ENCODE measurements at regions not wholly inside any gene's neighbourhood (a gene's known extent, or its start where the extent isn't known, plus 50 kb on each side); places are given as distances from the start of the nearest gene placed in this dataset.

DNA sequence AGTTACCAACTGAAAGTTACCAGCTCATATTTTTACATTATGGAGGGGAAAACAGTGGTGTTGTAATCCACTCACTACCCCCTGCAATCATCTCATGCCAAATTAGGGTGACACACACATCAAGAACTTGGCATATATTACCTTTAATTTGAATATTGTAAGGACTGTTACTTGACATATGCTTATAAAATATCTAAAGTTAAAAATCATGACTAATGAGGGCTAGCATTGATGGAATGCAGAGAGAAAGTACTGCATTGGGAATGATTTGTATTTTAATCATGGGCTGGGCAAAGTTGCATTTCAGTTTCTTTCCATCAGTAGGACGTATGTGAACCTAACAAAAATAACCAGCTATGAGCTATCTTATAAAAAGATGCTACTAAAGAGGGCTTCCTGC lies 517.5 kb upstream of the GRIA3 start:
- TF ChIP-seq, protein P1, sequence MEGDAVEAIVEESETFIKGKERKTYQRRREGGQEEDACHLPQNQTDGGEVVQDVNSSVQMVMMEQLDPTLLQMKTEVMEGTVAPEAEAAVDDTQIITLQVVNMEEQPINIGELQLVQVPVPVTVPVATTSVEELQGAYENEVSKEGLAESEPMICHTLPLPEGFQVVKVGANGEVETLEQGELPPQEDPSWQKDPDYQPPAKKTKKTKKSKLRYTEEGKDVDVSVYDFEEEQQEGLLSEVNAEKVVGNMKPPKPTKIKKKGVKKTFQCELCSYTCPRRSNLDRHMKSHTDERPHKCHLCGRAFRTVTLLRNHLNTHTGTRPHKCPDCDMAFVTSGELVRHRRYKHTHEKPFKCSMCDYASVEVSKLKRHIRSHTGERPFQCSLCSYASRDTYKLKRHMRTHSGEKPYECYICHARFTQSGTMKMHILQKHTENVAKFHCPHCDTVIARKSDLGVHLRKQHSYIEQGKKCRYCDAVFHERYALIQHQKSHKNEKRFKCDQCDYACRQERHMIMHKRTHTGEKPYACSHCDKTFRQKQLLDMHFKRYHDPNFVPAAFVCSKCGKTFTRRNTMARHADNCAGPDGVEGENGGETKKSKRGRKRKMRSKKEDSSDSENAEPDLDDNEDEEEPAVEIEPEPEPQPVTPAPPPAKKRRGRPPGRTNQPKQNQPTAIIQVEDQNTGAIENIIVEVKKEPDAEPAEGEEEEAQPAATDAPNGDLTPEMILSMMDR (IDR thresholded peaks at IDR 0.05; ENCODE audit: low read depth, low read length, missing input control), result no peak
- TF ChIP-seq JUND (IDR thresholded peaks at IDR 0.05) (no peak), GABPA (IDR thresholded peaks at IDR 0.05 in 1 of 2, conservative IDR thresholded peaks at IDR 0.05 in 1 of 2) (no peak), RXRA (IDR thresholded peaks at IDR 0.05) (no peak), RAD21 (IDR thresholded peaks at IDR 0.05) (no peak), SP1 (IDR thresholded peaks at IDR 0.05) (no peak), TAF1 (conservative IDR thresholded peaks at IDR 0.05) (no peak), FOXA1 (IDR thresholded peaks at IDR 0.05) (no peak), HNF4G (IDR thresholded peaks at IDR 0.05) (no peak)
- TF ChIP-seq, protein P2, sequence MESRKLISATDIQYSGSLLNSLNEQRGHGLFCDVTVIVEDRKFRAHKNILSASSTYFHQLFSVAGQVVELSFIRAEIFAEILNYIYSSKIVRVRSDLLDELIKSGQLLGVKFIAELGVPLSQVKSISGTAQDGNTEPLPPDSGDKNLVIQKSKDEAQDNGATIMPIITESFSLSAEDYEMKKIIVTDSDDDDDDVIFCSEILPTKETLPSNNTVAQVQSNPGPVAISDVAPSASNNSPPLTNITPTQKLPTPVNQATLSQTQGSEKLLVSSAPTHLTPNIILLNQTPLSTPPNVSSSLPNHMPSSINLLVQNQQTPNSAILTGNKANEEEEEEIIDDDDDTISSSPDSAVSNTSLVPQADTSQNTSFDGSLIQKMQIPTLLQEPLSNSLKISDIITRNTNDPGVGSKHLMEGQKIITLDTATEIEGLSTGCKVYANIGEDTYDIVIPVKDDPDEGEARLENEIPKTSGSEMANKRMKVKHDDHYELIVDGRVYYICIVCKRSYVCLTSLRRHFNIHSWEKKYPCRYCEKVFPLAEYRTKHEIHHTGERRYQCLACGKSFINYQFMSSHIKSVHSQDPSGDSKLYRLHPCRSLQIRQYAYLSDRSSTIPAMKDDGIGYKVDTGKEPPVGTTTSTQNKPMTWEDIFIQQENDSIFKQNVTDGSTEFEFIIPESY (IDR thresholded peaks at IDR 0.05), result no peak
- TF ChIP-seq, protein P3, sequence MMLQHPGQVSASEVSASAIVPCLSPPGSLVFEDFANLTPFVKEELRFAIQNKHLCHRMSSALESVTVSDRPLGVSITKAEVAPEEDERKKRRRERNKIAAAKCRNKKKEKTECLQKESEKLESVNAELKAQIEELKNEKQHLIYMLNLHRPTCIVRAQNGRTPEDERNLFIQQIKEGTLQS (IDR thresholded peaks at IDR 0.05), result no peak
- TF ChIP-seq, protein P4, sequence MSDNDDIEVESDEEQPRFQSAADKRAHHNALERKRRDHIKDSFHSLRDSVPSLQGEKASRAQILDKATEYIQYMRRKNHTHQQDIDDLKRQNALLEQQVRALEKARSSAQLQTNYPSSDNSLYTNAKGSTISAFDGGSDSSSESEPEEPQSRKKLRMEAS (IDR thresholded peaks at IDR 0.05), result no peak
- TF ChIP-seq, protein P5, sequence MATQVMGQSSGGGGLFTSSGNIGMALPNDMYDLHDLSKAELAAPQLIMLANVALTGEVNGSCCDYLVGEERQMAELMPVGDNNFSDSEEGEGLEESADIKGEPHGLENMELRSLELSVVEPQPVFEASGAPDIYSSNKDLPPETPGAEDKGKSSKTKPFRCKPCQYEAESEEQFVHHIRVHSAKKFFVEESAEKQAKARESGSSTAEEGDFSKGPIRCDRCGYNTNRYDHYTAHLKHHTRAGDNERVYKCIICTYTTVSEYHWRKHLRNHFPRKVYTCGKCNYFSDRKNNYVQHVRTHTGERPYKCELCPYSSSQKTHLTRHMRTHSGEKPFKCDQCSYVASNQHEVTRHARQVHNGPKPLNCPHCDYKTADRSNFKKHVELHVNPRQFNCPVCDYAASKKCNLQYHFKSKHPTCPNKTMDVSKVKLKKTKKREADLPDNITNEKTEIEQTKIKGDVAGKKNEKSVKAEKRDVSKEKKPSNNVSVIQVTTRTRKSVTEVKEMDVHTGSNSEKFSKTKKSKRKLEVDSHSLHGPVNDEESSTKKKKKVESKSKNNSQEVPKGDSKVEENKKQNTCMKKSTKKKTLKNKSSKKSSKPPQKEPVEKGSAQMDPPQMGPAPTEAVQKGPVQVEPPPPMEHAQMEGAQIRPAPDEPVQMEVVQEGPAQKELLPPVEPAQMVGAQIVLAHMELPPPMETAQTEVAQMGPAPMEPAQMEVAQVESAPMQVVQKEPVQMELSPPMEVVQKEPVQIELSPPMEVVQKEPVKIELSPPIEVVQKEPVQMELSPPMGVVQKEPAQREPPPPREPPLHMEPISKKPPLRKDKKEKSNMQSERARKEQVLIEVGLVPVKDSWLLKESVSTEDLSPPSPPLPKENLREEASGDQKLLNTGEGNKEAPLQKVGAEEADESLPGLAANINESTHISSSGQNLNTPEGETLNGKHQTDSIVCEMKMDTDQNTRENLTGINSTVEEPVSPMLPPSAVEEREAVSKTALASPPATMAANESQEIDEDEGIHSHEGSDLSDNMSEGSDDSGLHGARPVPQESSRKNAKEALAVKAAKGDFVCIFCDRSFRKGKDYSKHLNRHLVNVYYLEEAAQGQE (IDR thresholded peaks at IDR 0.05), result no peak
